ENCODE measurements at regions not wholly inside any gene's neighbourhood (a gene's known extent, or its start where the extent isn't known, plus 50 kb on each side); places are given as distances from the start of the nearest gene placed in this dataset.

DNA sequence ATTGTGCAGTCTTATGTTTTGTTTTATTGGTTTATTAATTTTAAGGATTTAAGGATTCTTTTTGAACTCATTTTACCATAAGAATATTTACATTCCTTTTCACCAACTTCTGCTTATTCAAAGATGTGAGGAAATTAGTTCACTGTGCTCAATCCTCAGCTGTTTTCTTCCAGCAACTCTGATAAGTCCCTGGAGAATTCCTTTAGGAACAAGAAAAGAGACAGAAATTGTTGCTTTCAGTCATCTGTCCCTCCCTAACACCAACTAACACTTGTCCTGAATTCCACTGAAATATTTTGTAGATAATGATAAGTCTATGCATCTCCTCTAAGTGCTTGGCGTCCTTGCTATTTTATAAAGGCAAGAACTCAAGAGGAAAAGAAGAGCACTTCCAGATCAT is 334.8 kb upstream of the MARCKS start:
- no peak for TF ChIP-seq CTCF (IDR thresholded peaks at IDR 0.05; ENCODE audit: extremely low read depth, insufficient read depth, missing control alignments)
- no peak for DNase-seq (ENCODE audit: low spot score)
- in situ Hi-C loops (cut with MboI; ENCODE audit: low pct_unique_long_range_greater_than_20kb, low sequenced_read_pairs, unreplicated experiment), result no loop called here

- in situ Hi-C loops (cut with MboI; ENCODE audit: low pct_unique_long_range_greater_than_20kb, low sequenced_read_pairs, unreplicated experiment), result no loop called here
- DNase-seq (ENCODE audit: low spot score), result no peak
- no peak for TF ChIP-seq CTCF (IDR thresholded peaks at IDR 0.05; ENCODE audit: extremely low read depth, insufficient read depth, missing control alignments)
Observed at GRCh38 chr6:113524826-113525225, 332.3 kb upstream of the MARCKS start.

DNA sequence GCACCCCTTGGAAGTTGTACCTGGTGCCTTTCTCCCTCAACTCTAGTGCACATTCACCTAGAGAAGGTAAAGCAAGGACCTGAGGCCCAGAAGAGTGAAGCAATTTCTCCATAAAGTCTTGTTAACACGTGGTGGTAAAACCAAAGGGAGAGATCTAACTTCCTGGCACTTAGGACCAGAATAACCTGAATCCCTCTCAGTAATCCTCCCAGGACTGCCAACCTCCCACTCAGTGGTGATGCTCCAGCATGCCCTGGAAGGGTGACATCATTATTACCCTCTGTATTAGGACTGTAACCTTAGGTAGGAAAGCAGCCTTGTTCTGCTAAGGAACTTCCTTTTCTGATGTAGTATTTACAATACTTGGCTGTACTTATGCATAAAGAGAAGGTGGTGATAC is 330.6 kb upstream of the MARCKS start:
- no peak for DNase-seq (ENCODE audit: low spot score)
- in situ Hi-C loops (cut with MboI; ENCODE audit: low pct_unique_long_range_greater_than_20kb, low sequenced_read_pairs, unreplicated experiment), result no loop called here
- no peak for TF ChIP-seq CTCF (IDR thresholded peaks at IDR 0.05; ENCODE audit: extremely low read depth, insufficient read depth, missing control alignments)

- in situ Hi-C loops (cut with MboI; ENCODE audit: low pct_unique_long_range_greater_than_20kb, low sequenced_read_pairs, unreplicated experiment), result no loop called here
- DNase-seq (ENCODE audit: low spot score), result no peak
- no peak for TF ChIP-seq CTCF (IDR thresholded peaks at IDR 0.05; ENCODE audit: extremely low read depth, insufficient read depth, missing control alignments)
Observed at GRCh38 chr6:113526995-113527394, 330.1 kb upstream of the MARCKS start.

- no peak for DNase-seq (ENCODE audit: low spot score)
- no peak for TF ChIP-seq CTCF (IDR thresholded peaks at IDR 0.05; ENCODE audit: extremely low read depth, insufficient read depth, missing control alignments)
- in situ Hi-C loops (cut with MboI; ENCODE audit: low pct_unique_long_range_greater_than_20kb, low sequenced_read_pairs, unreplicated experiment), result no loop called here
Observed at GRCh38 chr6:113528111-113528510, 329.0 kb upstream of the MARCKS start.

DNA sequence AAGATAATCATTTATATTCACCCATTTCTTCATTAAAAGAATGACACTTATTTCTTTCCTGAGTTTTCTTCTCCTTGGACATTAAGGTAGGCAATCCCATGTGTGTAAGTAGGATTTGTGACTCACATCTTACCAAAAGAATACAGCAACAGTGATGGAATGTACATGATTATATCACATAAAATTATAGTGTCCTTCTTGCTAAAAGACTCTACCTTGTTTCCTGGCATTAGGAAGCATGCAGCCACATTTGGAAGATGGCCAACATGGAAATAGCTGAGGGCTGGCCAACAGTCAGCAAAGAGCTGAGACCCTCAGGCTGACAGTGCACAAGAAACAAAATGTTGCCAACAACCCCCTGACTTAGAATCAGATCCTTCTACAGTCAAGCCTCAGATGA is 327.9 kb upstream of the MARCKS start:
- in situ Hi-C loops (cut with MboI; ENCODE audit: low pct_unique_long_range_greater_than_20kb, low sequenced_read_pairs, unreplicated experiment), result no loop called here
- TF ChIP-seq CTCF (IDR thresholded peaks at IDR 0.05; ENCODE audit: extremely low read depth, insufficient read depth, missing control alignments), result no peak
- no peak for DNase-seq (ENCODE audit: low spot score)

DNA sequence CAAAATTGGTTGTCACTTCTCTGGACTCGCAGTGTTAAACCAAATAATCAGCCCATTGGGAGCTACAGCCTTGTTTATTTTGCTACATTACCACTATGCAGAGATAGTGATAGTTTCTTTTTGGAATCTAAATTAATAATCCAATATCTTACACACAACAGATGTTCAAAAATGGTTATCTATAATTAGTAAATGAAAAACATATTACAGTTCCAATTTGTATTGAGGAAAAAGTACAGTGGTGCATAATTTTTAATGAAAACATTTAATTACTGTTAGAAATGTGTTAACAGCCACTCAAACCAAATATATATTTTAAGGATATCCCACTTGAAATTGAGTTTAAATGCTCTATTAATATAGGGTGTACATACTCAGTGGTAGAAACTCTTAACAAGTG is 327.3 kb upstream of the MARCKS start:
- in situ Hi-C loops (cut with MboI; ENCODE audit: low pct_unique_long_range_greater_than_20kb, low sequenced_read_pairs, unreplicated experiment), result no loop called here
- TF ChIP-seq CTCF (IDR thresholded peaks at IDR 0.05; ENCODE audit: extremely low read depth, insufficient read depth, missing control alignments), result no peak
- no peak for DNase-seq (ENCODE audit: low spot score)
